Naive thymus-derived CD4-positive, alpha-beta T cell (primary cell): ENCODE measurements at regions not wholly inside any gene's neighbourhood (a gene's known extent, or its start where the extent isn't known, plus 50 kb on each side); places are given as distances from the start of the nearest gene placed in this dataset.
"Not testable (repeated sequence)": the region's sequence is repeated elsewhere in the genome, so short reads cannot be mapped to it uniquely, and the experiment has no call there.

Experiments
- ATAC-seq: fragments of 150-1000 bp; cut with Tn5 transposase; 2 replicates; pipeline ENCODE4 v1.10.0; 2021; ENCODE audit warnings: mild to moderate bottlenecking, moderate library complexity
- CTCF ChIA-PET: fragments of 350-600 bp; sonication (Branson Sonifier 250); formaldehyde crosslinking; loops from one replicate; lab custom pipeline; 2021; ENCODE audit warnings: antibody characterized with exemption; lab: Charles Lee
- POLR2A ChIA-PET: fragments of 350-600 bp; sonication (Branson Sonifier 250); formaldehyde crosslinking; loops from one replicate; lab custom pipeline; 2021; ENCODE audit warnings: antibody characterized with exemption, inconsistent platforms; lab: Charles Lee
- DNase-seq, 9 donors: peaks; one replicate each; pipeline versions ENCODE4 v3.0.0 to v3.0.0-alpha.2; 2020 to 2022; ENCODE audit warnings: mixed read lengths in 1 of 9
- H3K27ac ChIP-seq: one replicate; pipeline ENCODE4 v1.7.0; 2013; ENCODE audit warnings: mild to moderate bottlenecking, low read depth, low read length, moderate library complexity
- H3K27me3 ChIP-seq, 2 donors: one replicate each; pipeline ENCODE4 v1.7.0; 2013; ENCODE audit warnings: low read length in 2 of 2, mild to moderate bottlenecking in 2 of 2, moderate library complexity in 2 of 2; ENCODE audit not compliant: control insufficient read depth in 2 of 2, insufficient read depth in 2 of 2
- H3K36me3 ChIP-seq, 3 experiments: 1 replicate in 2 of 3; 2 replicates in 1 of 3; pipeline ENCODE4 v1.7.0; 2013; ENCODE audit warnings: low read length in 3 of 3, mild to moderate bottlenecking in 3 of 3, moderate library complexity in 1 of 3; ENCODE audit not compliant: insufficient read depth in 3 of 3, control insufficient read depth in 2 of 3
- H3K4me1 ChIP-seq, 2 donors: one replicate each; pipeline ENCODE4 v1.7.0; 2013; ENCODE audit warnings: low read length in 2 of 2, mild to moderate bottlenecking in 2 of 2, moderate library complexity in 1 of 2; ENCODE audit not compliant: control insufficient read depth in 2 of 2, insufficient read depth in 2 of 2
- H3K4me3 ChIP-seq: 2 replicates; pipeline ENCODE4 v1.7.0; 2013; ENCODE audit warnings: mild to moderate bottlenecking, low read length
- H3K9me3 ChIP-seq, 3 experiments: 1 replicate in 2 of 3; 2 replicates in 1 of 3; pipeline ENCODE4 v1.7.0; 2013; ENCODE audit warnings: low read length in 3 of 3; ENCODE audit not compliant: control insufficient read depth in 2 of 3
- H3K27ac Mint-ChIP-seq, 9 donors: one replicate each; pipeline ENCODE4 v1.8.0; 2020 to 2022; ENCODE audit warnings: mixed read lengths in 9 of 9, mild to moderate bottlenecking in 8 of 9, moderate library complexity in 5 of 9, inconsistent platforms in 2 of 9
- H3K27me3 Mint-ChIP-seq, 5 donors: one replicate each; pipeline ENCODE4 v1.8.0; 2021 to 2022; ENCODE audit warnings: mixed read lengths in 5 of 5, mild to moderate bottlenecking in 1 of 5
- H3K36me3 Mint-ChIP-seq, 5 donors: one replicate each; pipeline ENCODE4 v1.8.0; 2020 to 2022; ENCODE audit warnings: mixed read lengths in 5 of 5, mild to moderate bottlenecking in 3 of 5, inconsistent platforms in 1 of 5
- H3K4me1 Mint-ChIP-seq, 7 donors: one replicate each; pipeline ENCODE4 v1.8.0; 2020 to 2022; ENCODE audit warnings: mixed read lengths in 7 of 7, mild to moderate bottlenecking in 3 of 7, inconsistent platforms in 1 of 7
- H3K4me3 Mint-ChIP-seq, 10 donors: one replicate each; pipeline ENCODE4 v1.8.0; 2020 to 2022; ENCODE audit warnings: mild to moderate bottlenecking in 10 of 10, mixed read lengths in 10 of 10, moderate library complexity in 6 of 10, inconsistent platforms in 2 of 10
- H3K9me3 Mint-ChIP-seq, 11 donors: one replicate each; pipeline ENCODE4 v1.8.0; 2020 to 2022; ENCODE audit warnings: mixed read lengths in 11 of 11, mild to moderate bottlenecking in 4 of 11, inconsistent platforms in 1 of 11, moderate library complexity in 1 of 11
- intact Hi-C, 2 donors: fragments of 100-400 bp; cut with micrococcal nuclease; formaldehyde crosslinking; loops; one replicate each; pipeline ENCODE4 v1.15.1; 2023

GRCh38 chr1:157312082-157312812 is 174.1 kb upstream of the ETV3 start:
- H3K27ac ChIP-seq: no peak overlapping the region

GRCh38 chr1:157311730-157312081 is 173.5 kb upstream of the ETV3 start:
- H3K27me3 Mint-ChIP-seq: peaks cover 16 to 63% (median 57%) of the 10 kb centered on the region in 5 donors
- no peaks in the 10 kb centered on the region for H3K4me1 Mint-ChIP-seq
- Histone ChIP-seq H3K27ac (no peak overlapping the region), H3K4me1 (no peaks in the 10 kb centered on the region), H3K9me3 (no peaks in the 10 kb centered on the region), H3K4me3 (no peak overlapping the region), H3K36me3 (no peaks in the 10 kb centered on the region), H3K27me3 (peaks cover 0 to 5% of the 10 kb centered on the region in 2 donors)
- CTCF ChIA-PET: no interaction called here
- ATAC-seq: no peak
- no peak for DNase-seq
- intact Hi-C loops: no loop called here
- H3K27ac Mint-ChIP-seq: no peak overlapping the region
- no peak overlapping the region for H3K4me3 Mint-ChIP-seq
- peaks cover 0 to 8% (median 0%) of the 10 kb centered on the region in 5 donors for H3K36me3 Mint-ChIP-seq
- H3K9me3 Mint-ChIP-seq: peaks cover 0 to 22% (median 6%) of the 10 kb centered on the region in 11 donors
- POLR2A ChIA-PET: no interaction called here

More at GRCh38 chr1:157312082-157312812, 174.1 kb upstream of the ETV3 start:
- ChIA-PET POLR2A (no interaction called here), CTCF (no interaction called here)
- H3K27ac Mint-ChIP-seq: no peak overlapping the region
- no peak for ATAC-seq
- DNase-seq: no peak
- Histone ChIP-seq H3K27me3 (peaks cover 0 to 5% of the 10 kb centered on the region in 2 donors), H3K36me3 (no peaks in the 10 kb centered on the region), H3K9me3 (no peaks in the 10 kb centered on the region), H3K4me3 (no peak overlapping the region), H3K4me1 (no peaks in the 10 kb centered on the region)
- H3K36me3 Mint-ChIP-seq: peaks cover 0 to 9% (median 0%) of the 10 kb centered on the region in 5 donors
- H3K9me3 Mint-ChIP-seq: peaks cover 0 to 27% (median 11%) of the 10 kb centered on the region in 11 donors
- H3K4me3 Mint-ChIP-seq: no peak overlapping the region
- intact Hi-C loops: no loop called here
- H3K27me3 Mint-ChIP-seq: peaks cover 14 to 63% (median 53%) of the 10 kb centered on the region in 5 donors
- no peaks in the 10 kb centered on the region for H3K4me1 Mint-ChIP-seq

GRCh38 chr1:157310805-157311729 is 172.9 kb upstream of the ETV3 start:
- POLR2A ChIA-PET, H3K27ac ChIP-seq, H3K4me1 ChIP-seq, DNase-seq, intact Hi-C loops, H3K36me3 Mint-ChIP-seq, ATAC-seq, CTCF ChIA-PET, H3K9me3 ChIP-seq, H3K36me3 ChIP-seq, H3K27ac Mint-ChIP-seq, H3K27me3 ChIP-seq, H3K4me1 Mint-ChIP-seq, H3K4me3 Mint-ChIP-seq, H3K4me3 ChIP-seq: not testable (repeated sequence)
- Mint-ChIP-seq H3K9me3 (peaks cover 0 to 16% (median 2%) of the 10 kb centered on the region in 11 donors), H3K27me3 (peaks cover 16 to 63% (median 53%) of the 10 kb centered on the region in 5 donors)

GRCh38 chr1:157310401-157310800 is 172.2 kb upstream of the ETV3 start:
- H3K4me1 ChIP-seq: no peaks in the 10 kb centered on the region
- CTCF ChIA-PET: no interaction called here
- peaks cover 0 to 9% (median 2%) of the 10 kb centered on the region in 11 donors for H3K9me3 Mint-ChIP-seq
- peak overlapping the region in 1 of 9 donors; percentile 9 for H3K27ac Mint-ChIP-seq
- H3K36me3 Mint-ChIP-seq: peaks cover 0 to 4% (median 0%) of the 10 kb centered on the region in 5 donors
- ATAC-seq: no peak
- no peaks in the 10 kb centered on the region for H3K36me3 ChIP-seq
- no peak overlapping the region for H3K27ac ChIP-seq
- no peak for DNase-seq
- no peak overlapping the region for H3K4me3 ChIP-seq
- POLR2A ChIA-PET: no interaction called here
- H3K27me3 ChIP-seq: peaks cover 0 to 5% of the 10 kb centered on the region in 2 donors
- no peaks in the 10 kb centered on the region for H3K4me1 Mint-ChIP-seq
- peaks cover 16 to 63% (median 53%) of the 10 kb centered on the region in 5 donors for H3K27me3 Mint-ChIP-seq
- H3K9me3 ChIP-seq: no peaks in the 10 kb centered on the region
- H3K4me3 Mint-ChIP-seq: no peak overlapping the region
- intact Hi-C loops: no loop called here

GRCh38 chr1:157307491-157307890 is 169.3 kb upstream of the ETV3 start:
- Mint-ChIP-seq H3K27me3 (peaks cover 9 to 42% (median 29%) of the 10 kb centered on the region in 5 donors), H3K4me3 (no peak overlapping the region), H3K27ac (no peak overlapping the region), H3K4me1 (no peaks in the 10 kb centered on the region), H3K36me3 (no peaks in the 10 kb centered on the region), H3K9me3 (no peaks in the 10 kb centered on the region)
- intact Hi-C loops: no loop called here
- no peaks in the 10 kb centered on the region for H3K9me3 ChIP-seq
- no peak for ATAC-seq
- H3K4me3 ChIP-seq: no peak overlapping the region
- CTCF ChIA-PET: no interaction called here
- H3K27ac ChIP-seq: no peak overlapping the region
- no peaks in the 10 kb centered on the region for H3K36me3 ChIP-seq
- DNase-seq: no peak
- H3K27me3 ChIP-seq: no peaks in the 10 kb centered on the region
- no peaks in the 10 kb centered on the region for H3K4me1 ChIP-seq
- POLR2A ChIA-PET: no interaction called here

- H3K36me3 Mint-ChIP-seq: no peaks in the 10 kb centered on the region
- Histone ChIP-seq H3K4me1 (no peaks in the 10 kb centered on the region), H3K27ac (no peak overlapping the region), H3K9me3 (no peaks in the 10 kb centered on the region), H3K36me3 (no peaks in the 10 kb centered on the region), H3K27me3 (no peaks in the 10 kb centered on the region), H3K4me3 (no peak overlapping the region)
- intact Hi-C loops: no loop called here
- H3K4me3 Mint-ChIP-seq: no peak overlapping the region
- peaks cover 5 to 37% (median 23%) of the 10 kb centered on the region in 5 donors for H3K27me3 Mint-ChIP-seq
- POLR2A ChIA-PET: no interaction called here
- H3K9me3 Mint-ChIP-seq: no peaks in the 10 kb centered on the region
- H3K4me1 Mint-ChIP-seq: no peaks in the 10 kb centered on the region
- ATAC-seq: no peak
- CTCF ChIA-PET: no interaction called here
- no peak for DNase-seq
- H3K27ac Mint-ChIP-seq: no peak overlapping the region
Measured at GRCh38 chr1:157306896-157307295, 168.7 kb upstream of the ETV3 start.
